ENCODE measurements at regions not wholly inside any gene's neighbourhood (a gene's known extent, or its start where the extent isn't known, plus 50 kb on each side); places are given as distances from the start of the nearest gene placed in this dataset.

DNA sequence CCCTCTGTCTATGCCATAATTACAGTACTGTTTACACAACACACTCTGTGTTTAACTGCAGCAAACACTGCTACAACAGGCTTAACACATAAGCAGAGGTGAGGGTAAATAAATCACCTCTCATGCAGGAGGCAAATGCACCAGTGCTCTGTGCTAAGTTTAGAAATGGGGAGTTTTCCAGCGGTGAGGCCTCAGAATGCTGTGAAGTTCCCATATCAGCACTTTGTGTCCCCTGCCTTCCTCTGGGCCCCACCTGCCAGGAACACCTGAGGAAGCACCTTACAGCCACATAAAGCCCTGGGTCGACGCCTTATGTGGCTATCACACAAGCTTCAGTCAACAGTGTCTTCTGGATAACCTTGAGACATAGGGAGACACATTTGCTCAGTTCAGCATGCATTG lies 304.5 kb downstream of the HAPSTR1 start:
- no peak overlapping the region for H3K9ac ChIP-seq (replicated peaks; ENCODE audit: extremely low read depth, insufficient read depth, low read length)
- peaks cover 3% of the 10 kb centered on the region for H3K4me1 ChIP-seq (ENCODE audit: control insufficient read depth, extremely low read depth, insufficient read depth, low read length)
- intact Hi-C loops (cut with micrococcal nuclease), result no loop called here
- H3K27me3 ChIP-seq (ENCODE audit: control insufficient read depth in 2 of 2, insufficient read depth in 2 of 2, low read length in 2 of 2), result no peaks in the 10 kb centered on the region
- DNase-seq (ENCODE audit: low read depth, low spot score) (no peak), FAIRE-seq (no peak)
- H3K9me1 ChIP-seq (replicated peaks; ENCODE audit: control insufficient read depth, extremely low read depth, insufficient read depth, low read length), result no peaks in the 10 kb centered on the region
- no peak overlapping the region for H3K4me3 ChIP-seq (replicated peaks in 1 of 3; ENCODE audit: insufficient read depth in 1 of 3, low read depth in 1 of 3, low read length in 3 of 3)
- H3K36me3 ChIP-seq (ENCODE audit: control insufficient read depth in 2 of 2, extremely low read depth in 1 of 2, insufficient read depth in 2 of 2, low read length in 2 of 2), result no peaks in the 10 kb centered on the region
- no peak overlapping the region for H2AFZ ChIP-seq (ENCODE audit: low read depth, low read length)
- H3K9me3 ChIP-seq (replicated peaks; ENCODE audit: control insufficient read depth, insufficient read depth, low read length), result no peaks in the 10 kb centered on the region
- H4K20me1 ChIP-seq (replicated peaks; ENCODE audit: control insufficient read depth, extremely low read depth, insufficient read depth, low read length), result no peaks in the 10 kb centered on the region
- no peak for TF ChIP-seq POLR2AphosphoS5 (IDR thresholded peaks at IDR 0.05; ENCODE audit: insufficient read depth, low read depth, low read length)
- TF ChIP-seq MYC (IDR thresholded peaks at IDR 0.05; ENCODE audit: low read depth, low read length), result no peak
- TF ChIP-seq, protein P1, sequence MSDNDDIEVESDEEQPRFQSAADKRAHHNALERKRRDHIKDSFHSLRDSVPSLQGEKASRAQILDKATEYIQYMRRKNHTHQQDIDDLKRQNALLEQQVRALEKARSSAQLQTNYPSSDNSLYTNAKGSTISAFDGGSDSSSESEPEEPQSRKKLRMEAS (IDR thresholded peaks at IDR 0.05; ENCODE audit: insufficient read depth, insufficient read length), result no peak
- no peak for TF ChIP-seq FOS (IDR thresholded peaks at IDR 0.05; ENCODE audit: borderline replicate concordance, insufficient read depth, low read length)
- TF ChIP-seq, protein P2, sequence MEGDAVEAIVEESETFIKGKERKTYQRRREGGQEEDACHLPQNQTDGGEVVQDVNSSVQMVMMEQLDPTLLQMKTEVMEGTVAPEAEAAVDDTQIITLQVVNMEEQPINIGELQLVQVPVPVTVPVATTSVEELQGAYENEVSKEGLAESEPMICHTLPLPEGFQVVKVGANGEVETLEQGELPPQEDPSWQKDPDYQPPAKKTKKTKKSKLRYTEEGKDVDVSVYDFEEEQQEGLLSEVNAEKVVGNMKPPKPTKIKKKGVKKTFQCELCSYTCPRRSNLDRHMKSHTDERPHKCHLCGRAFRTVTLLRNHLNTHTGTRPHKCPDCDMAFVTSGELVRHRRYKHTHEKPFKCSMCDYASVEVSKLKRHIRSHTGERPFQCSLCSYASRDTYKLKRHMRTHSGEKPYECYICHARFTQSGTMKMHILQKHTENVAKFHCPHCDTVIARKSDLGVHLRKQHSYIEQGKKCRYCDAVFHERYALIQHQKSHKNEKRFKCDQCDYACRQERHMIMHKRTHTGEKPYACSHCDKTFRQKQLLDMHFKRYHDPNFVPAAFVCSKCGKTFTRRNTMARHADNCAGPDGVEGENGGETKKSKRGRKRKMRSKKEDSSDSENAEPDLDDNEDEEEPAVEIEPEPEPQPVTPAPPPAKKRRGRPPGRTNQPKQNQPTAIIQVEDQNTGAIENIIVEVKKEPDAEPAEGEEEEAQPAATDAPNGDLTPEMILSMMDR (IDR thresholded peaks at IDR 0.05; ENCODE audit: extremely low read depth in 1 of 2, insufficient read depth in 1 of 2, low read depth in 1 of 2, low read length in 2 of 2), result no peak
- TF ChIP-seq EZH2 (IDR thresholded peaks at IDR 0.05; ENCODE audit: borderline replicate concordance, low read depth, low read length, severe bottlenecking), result no peak
- TF ChIP-seq JUN (IDR thresholded peaks at IDR 0.05; ENCODE audit: borderline replicate concordance, insufficient read depth, insufficient read length, low read depth), result no peak
- TF ChIP-seq GATA2 (IDR thresholded peaks at IDR 0.05; ENCODE audit: insufficient read depth, insufficient read length, low read depth, low read length), result no peak
- TF ChIP-seq POLR2A (IDR thresholded peaks at IDR 0.05; ENCODE audit: low read depth, low read length), result no peak
- H3K27ac ChIP-seq (ENCODE audit: insufficient read depth, low read depth, low read length), result no peak overlapping the region
- no peak overlapping the region for H3K4me2 ChIP-seq (ENCODE audit: insufficient read depth, low read length)
- ChIA-PET POLR2A (no interaction called here), CTCF (no interaction called here)
- BruUV-seq (replicated peaks), result no TSS peak
- dilution Hi-C loops (cut with MboI; ENCODE audit: extremely low pct_ligation_motif_present, low sequenced_read_pairs), result no loop called here
- H3K79me2 ChIP-seq (ENCODE audit: control insufficient read depth, insufficient read depth, low read length), result no peaks in the 10 kb centered on the region
